ENCODE measurements at regions not wholly inside any gene's neighbourhood (a gene's known extent, or its start where the extent isn't known, plus 50 kb on each side); places are given as distances from the start of the nearest gene placed in this dataset.

- Histone ChIP-seq H3K4me1 (no peaks in the 10 kb centered on the region), H3K27me3 (ENCODE audit: low read depth) (no peaks in the 10 kb centered on the region), H3K36me3 (no peaks in the 10 kb centered on the region), H3K9me3 (no peaks in the 10 kb centered on the region), H3K27ac (no peak overlapping the region), H3K4me3 (no peak overlapping the region)
- ATAC-seq (no peak), DNase-seq (no peak)
- no peak for TF ChIP-seq CTCF (IDR thresholded peaks at IDR 0.05)
- intact Hi-C loops (cut with DNase I): no loop called here
These were observed 141.8 kb upstream of the PWP1 start for GRCh38 chr12:107543841-107544240.

- Histone ChIP-seq H3K4me1 (no peaks in the 10 kb centered on the region), H3K4me3 (no peak overlapping the region), H3K27ac (no peak overlapping the region), H3K27me3 (ENCODE audit: low read depth) (no peaks in the 10 kb centered on the region), H3K36me3 (no peaks in the 10 kb centered on the region), H3K9me3 (peaks cover 7% of the 10 kb centered on the region)
- DNase-seq (no peak), ATAC-seq (no peak)
- TF ChIP-seq CTCF (IDR thresholded peaks at IDR 0.05): no peak
- intact Hi-C loops (cut with DNase I): no loop called here
These were observed 140.7 kb upstream of the PWP1 start for GRCh38 chr12:107544937-107545336.

GRCh38 chr12:107545737-107546353 lies 139.8 kb upstream of the PWP1 start:
- H3K4me1 ChIP-seq: no peaks in the 10 kb centered on the region
- TF ChIP-seq CTCF (IDR thresholded peaks at IDR 0.05): no peak
- no peak for ATAC-seq
- H3K27ac ChIP-seq: no peak overlapping the region
- H3K9me3 ChIP-seq: peaks cover 7% of the 10 kb centered on the region
- no peak overlapping the region for H3K4me3 ChIP-seq
- no peaks in the 10 kb centered on the region for H3K27me3 ChIP-seq (ENCODE audit: low read depth)
- intact Hi-C loops (cut with DNase I): no loop called here
- no peaks in the 10 kb centered on the region for H3K36me3 ChIP-seq
- no peak for DNase-seq

GRCh38 chr12:107547389-107547788 lies 138.2 kb upstream of the PWP1 start:
- no peak for TF ChIP-seq CTCF (IDR thresholded peaks at IDR 0.05)
- intact Hi-C loops (cut with DNase I): no loop called here
- peaks cover 7% of the 10 kb centered on the region for H3K9me3 ChIP-seq
- no peaks in the 10 kb centered on the region for H3K4me1 ChIP-seq
- H3K4me3 ChIP-seq: no peak overlapping the region
- H3K36me3 ChIP-seq: no peaks in the 10 kb centered on the region
- ATAC-seq (no peak), DNase-seq (no peak)
- no peak overlapping the region for H3K27ac ChIP-seq
- no peaks in the 10 kb centered on the region for H3K27me3 ChIP-seq (ENCODE audit: low read depth)

GRCh38 chr12:107549651-107550480 lies 135.7 kb upstream of the PWP1 start:
- Histone ChIP-seq H3K4me3 (no peak overlapping the region), H3K27me3 (ENCODE audit: low read depth) (no peaks in the 10 kb centered on the region), H3K36me3 (no peaks in the 10 kb centered on the region), H3K9me3 (peaks cover 7% of the 10 kb centered on the region), H3K27ac (no peak overlapping the region), H3K4me1 (no peaks in the 10 kb centered on the region)
- intact Hi-C loops (cut with DNase I): no loop called here
- no peak for TF ChIP-seq CTCF (IDR thresholded peaks at IDR 0.05)
- DNase-seq (no peak), ATAC-seq (no peak)
